NB4 (cell line): ENCODE measurements at regions not wholly inside any gene's neighbourhood (a gene's known extent, or its start where the extent isn't known, plus 50 kb on each side); places are given as distances from the start of the nearest gene placed in this dataset.
"Not testable (repeated sequence)": the region's sequence is repeated elsewhere in the genome, so short reads cannot be mapped to it uniquely, and the experiment has no call there.

ENCODE experiments used
- DNase-seq: peaks from one replicate; pipeline ENCODE4 v3.0.0; 2010; ENCODE audit warnings: low read depth
- H3K4me3 ChIP-seq: one replicate; pipeline ENCODE4 v1.5.1; 2011; ENCODE audit warnings: mild to moderate bottlenecking, low read depth, low read length, moderate library complexity
- CTCF ChIP-seq: IDR thresholded peaks from one replicate; pipeline ENCODE4 v1.5.1; 2012; ENCODE audit warnings: low read depth, low read length
- MYC ChIP-seq: IDR thresholded peaks from 2 replicates; pipeline ENCODE4 v1.6.1; 2011; ENCODE audit warnings: low read depth, low read length
- POLR2A ChIP-seq: IDR thresholded peaks from 2 replicates; pipeline ENCODE4 v1.6.1; 2011; ENCODE audit warnings: mild to moderate bottlenecking; ENCODE audit not compliant: insufficient read length; ENCODE audit errors: extremely low read depth
- TF ChIP-seq, protein P1 (sequence below): IDR thresholded peaks from 2 replicates; pipeline ENCODE4 v1.6.1; 2011; ENCODE audit warnings: low read depth, low read length

DNA sequence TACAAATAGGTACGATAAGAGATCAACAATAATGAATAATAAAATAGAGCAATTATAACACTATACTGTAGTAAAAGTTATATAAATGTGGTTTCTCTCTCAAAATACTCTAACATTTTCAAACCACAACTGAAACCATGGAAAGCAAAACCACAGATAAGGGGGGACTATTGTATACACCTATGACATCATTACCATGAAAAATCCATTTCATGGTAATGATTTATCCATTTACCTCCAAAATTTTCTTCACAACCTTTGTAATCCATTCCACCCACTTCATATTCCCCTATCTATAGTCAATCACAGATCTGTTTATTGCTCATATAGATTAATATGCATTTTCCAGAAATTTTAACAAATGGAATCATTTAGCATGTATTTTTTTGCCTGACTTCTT is 163.9 kb upstream of the G2E3 start:
- H3K4me3 ChIP-seq: no peak overlapping the region
- TF ChIP-seq POLR2A (no peak), MYC (no peak), CTCF (no peak)
- TF ChIP-seq, protein P1, sequence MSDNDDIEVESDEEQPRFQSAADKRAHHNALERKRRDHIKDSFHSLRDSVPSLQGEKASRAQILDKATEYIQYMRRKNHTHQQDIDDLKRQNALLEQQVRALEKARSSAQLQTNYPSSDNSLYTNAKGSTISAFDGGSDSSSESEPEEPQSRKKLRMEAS: no peak
- DNase-seq: no peak

DNA sequence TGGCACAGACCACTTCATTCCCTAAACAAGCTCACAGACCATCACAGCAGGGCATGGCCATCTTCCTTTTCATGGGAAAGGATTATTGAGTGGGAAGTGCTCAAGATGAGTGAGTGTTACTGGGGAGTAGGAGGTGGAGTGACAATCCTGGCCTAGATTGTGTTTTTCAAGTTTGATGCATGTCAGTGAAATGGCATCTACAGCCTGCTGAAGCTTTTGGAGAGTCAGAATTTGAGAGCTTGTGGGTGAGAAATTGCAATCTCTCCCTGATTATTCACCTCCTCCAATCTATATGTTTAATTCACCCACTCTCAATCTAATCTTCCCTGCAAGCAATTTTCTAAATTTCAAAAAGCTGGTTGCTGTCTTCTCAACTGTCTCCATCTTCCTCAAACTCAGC is 156.1 kb upstream of the G2E3 start:
- TF ChIP-seq, protein P1: no peak
- no peak for TF ChIP-seq MYC
- TF ChIP-seq POLR2A: no peak
- no peak for TF ChIP-seq CTCF
- no peak overlapping the region for H3K4me3 ChIP-seq
- DNase-seq: no peak

DNA sequence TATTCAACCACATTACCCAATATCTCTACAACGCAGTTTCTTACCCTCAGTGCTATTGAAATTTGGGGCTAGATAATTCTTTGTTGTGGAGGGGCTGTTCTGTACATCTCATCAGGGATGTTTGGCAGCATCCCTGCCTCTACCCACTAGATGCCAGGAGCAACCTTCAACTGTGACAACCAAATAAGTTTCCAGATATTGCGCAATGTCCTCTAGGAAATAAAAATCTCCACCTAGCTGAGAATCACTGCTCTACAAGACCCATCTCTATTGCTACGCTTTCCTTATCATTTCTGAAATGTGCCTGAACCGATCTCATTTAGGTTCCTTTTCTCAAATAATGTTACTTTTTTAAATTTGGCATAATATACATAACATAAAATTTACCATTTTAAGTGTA is 155.2 kb upstream of the G2E3 start:
- no peak for DNase-seq
- TF ChIP-seq CTCF: no peak
- TF ChIP-seq POLR2A: no peak
- no peak for TF ChIP-seq MYC
- TF ChIP-seq, protein P1: no peak
- H3K4me3 ChIP-seq: no peak overlapping the region

DNA sequence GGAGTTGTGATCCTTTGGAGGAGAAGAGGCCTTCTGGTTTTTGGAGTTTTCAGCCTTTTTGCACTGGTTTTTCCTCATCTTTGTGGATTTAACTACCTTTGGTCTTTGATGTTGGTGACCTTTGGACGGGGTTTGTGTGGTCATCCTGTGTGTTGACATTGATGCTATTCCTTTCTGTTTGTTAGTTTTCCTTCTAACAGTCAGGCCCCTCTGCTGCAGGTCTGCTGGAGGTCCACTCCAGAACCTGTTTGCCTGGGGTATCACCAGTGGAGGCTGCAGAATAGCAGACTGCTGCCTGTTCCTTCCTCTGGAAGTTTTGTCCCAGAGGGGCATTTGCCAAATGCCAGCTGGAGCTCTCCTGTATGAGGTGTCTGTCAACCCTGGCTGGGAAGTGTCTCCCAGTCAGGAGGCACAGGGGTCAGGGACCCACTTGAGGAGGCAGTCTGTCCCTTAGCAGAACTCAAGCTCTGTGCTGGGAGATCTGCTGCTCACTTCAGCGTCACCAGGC is 149.4 kb upstream of the G2E3 start:
- not testable (repeated sequence) for DNase-seq, H3K4me3 ChIP-seq

- no peak overlapping the region for H3K4me3 ChIP-seq
- no peak for TF ChIP-seq CTCF
- TF ChIP-seq, protein P1: no peak
- no peak for DNase-seq
Measured at GRCh38 chr14:30410986-30411385, 148.0 kb upstream of the G2E3 start.

GRCh38 chr14:30413184-30413583 is 145.8 kb upstream of the G2E3 start:
- not testable (repeated sequence) for H3K4me3 ChIP-seq, DNase-seq

DNA sequence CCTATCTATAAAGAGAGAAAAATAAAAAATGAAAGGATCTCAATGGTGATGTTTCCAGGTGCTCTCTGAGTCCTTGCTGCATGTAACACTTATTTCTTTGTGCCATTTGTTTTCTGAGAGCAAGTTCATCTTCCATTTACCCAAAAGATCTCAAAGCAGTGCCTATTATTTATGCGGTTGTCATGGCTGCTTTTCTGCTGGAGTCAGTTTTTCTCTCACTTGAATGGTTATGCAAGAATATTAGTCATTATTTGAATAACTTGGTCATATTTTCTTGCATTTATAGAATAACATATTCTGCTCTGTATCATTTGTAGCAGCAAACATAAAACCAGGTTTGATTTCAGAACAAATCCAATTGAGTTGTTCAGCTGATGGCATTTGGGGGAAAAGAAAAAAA is 141.8 kb upstream of the G2E3 start:
- no peak for DNase-seq
- TF ChIP-seq MYC: no peak
- TF ChIP-seq CTCF: no peak
- no peak for TF ChIP-seq POLR2A
- TF ChIP-seq, protein P1: no peak
- H3K4me3 ChIP-seq: no peak overlapping the region
